Ovary (tissue), 3 donors: ENCODE measurements at regions not wholly inside any gene's neighbourhood (a gene's known extent, or its start where the extent isn't known, plus 50 kb on each side); places are given as distances from the start of the nearest gene placed in this dataset.

ENCODE experiments used
- CTCF ChIP-seq, 3 donors: fragments of 450-650 bp in 2 of 3; fragments of 200-600 bp in 1 of 3; IDR thresholded peaks; one replicate each; pipeline versions ENCODE4 v1.5.1 to v1.8.0; 2016 to 2022; ENCODE audit warnings: antibody characterized with exemption in 3 of 3, mild to moderate bottlenecking in 1 of 3
- POLR2A ChIP-seq: fragments of 450-650 bp; IDR thresholded peaks from one replicate; pipeline ENCODE4 v1.6.1; 2017; ENCODE audit warnings: antibody characterized with exemption, mild to moderate bottlenecking, moderate library complexity
- donor health status: DM: no; HTN: no; CAD: no.

DNA sequence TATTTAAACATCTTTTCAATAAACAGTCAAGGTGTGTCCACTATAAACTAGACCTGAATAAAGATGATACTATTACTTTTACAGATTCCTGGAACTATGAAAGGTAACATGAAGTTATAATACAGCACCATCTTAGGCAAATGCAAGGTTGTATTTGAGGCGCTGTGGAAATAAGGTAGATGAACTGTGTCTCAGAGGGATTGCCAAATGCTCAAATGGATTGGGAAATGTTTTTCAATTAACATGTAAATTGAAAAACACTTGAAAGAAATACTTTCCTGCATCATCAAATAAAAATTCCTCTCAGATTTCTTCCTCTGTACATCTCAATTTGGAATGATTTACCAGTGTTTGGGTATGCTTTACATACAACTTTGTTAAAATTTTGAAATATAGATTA, 139.4 kb downstream of the DKK1 start:
- no peak for TF ChIP-seq CTCF (IDR thresholded peaks at IDR 0.05)
- TF ChIP-seq POLR2A: no peak
